ENCODE measurements at regions not wholly inside any gene's neighbourhood (a gene's known extent, or its start where the extent isn't known, plus 50 kb on each side); places are given as distances from the start of the nearest gene placed in this dataset.
"Not testable (repeated sequence)": the region's sequence is repeated elsewhere in the genome, so short reads cannot be mapped to it uniquely, and the experiment has no call there.

GRCh38 chr2:84212611-84213314 is 246.3 kb downstream of the SUCLG1 start:
- DNase-seq: no peak

DNA sequence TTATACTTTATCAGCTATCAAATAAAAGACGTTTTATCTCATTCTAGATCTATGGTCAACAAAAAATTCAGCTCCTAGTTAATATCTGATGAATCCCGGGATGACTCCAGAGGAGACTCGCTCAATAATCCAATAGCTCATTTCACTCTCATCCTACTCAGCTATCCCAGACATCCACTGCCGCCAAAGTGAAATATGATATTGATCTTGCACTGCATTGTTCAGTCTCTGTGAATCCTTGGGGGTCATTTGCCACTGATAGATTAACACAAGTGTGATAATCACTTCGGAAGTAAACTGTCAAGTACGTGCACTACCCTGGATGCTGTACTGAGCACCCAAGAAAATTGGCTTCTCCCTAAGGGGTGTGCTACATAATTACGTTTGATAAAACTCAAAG is 249.1 kb downstream of the SUCLG1 start:
- no peak for DNase-seq

DNA sequence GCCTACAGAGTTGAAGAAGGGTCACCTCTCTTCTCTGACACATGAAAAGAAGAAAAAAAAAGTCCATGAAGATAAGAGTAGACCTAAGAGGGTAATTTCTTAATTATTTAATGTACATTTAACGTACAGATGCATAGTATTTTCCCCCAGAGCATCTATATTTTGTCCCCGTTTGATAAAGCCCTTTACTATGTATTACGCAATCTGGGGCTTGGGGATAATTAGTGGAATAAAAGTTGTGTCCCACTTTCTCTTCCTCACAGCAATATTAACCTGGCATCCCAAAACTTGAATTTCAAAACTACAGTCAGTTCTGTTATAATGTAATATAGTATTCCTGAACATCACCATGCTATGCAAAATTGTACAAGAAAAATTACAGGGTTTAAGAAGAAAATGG is 254.1 kb downstream of the SUCLG1 start:
- no peak for DNase-seq

GRCh38 chr2:84202166-84202565 is 256.9 kb downstream of the SUCLG1 start:
- no peak for DNase-seq

- no peak for DNase-seq
These were observed 257.9 kb downstream of the SUCLG1 start for GRCh38 chr2:84201158-84201557.

GRCh38 chr2:84197901-84198300 is 261.2 kb downstream of the SUCLG1 start:
- DNase-seq: no peak

DNA sequence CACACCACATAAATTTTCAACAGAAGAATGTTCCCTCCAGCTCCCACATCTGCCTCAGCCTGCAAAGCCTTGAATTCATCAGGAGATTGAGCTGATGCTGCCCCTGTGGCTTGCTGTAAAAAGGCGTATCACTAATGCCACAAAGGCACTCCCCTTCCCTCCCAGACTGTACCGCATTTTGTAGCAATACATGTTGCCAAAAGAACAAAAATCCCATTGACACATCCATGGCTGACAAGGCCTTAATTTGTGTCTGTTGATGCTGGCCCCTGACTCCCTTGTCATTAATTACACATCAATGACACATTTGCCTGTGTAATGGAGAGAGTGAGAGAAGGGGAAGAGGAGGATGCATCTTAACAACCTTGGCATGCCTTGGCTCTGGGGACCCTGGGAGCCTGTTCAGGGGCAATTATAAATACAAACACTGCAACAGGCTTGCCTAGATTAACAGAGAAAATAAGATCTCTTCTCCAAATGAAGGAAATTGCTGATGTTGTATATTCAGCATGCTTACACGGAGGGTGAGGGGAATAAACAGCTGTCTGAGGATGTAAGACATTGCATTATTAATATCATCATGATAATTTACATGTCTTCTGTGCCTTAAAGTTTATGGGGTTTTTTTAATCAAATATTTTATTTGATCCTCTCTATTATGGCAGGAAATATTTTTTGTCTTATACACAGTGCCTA is 264.0 kb downstream of the SUCLG1 start:
- DNase-seq: no peak

DNA sequence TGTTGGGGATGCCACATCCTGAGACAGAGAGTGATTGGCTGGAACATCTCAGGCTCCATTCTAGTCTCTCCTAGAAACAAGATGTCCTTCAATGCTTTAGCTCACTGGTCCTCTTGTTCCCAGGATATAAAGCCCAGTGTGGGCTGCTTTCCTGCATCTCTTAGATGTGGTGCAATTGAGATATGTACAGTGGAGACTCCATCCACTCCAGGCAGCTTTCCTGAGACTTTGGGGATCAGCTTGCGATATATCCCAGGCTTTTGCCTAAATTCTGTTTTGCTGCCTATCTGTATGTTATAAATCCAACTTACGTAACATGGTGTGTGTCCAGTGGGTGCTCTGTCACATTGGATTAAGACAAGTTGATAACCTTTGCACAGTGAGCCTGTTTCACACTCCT is 264.9 kb downstream of the SUCLG1 start:
- no peak for DNase-seq

DNA sequence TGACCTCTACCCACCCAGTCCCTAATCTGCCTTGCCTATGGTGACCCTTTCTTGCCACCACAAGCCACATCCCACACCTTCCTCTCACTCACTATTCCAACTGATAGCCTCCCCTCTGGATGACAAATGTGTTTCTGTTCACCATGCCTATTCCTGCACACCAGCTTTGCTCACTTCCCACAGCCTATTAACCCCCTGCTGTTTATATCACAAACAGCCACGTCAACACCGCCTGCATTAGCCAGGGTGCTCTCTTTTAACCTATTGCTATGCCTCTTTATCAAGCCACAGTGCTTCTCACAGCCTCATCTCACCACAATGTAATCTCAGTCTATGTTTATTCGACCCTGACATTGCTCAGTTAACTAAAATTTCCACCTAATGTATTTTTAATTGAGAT is 271.8 kb downstream of the SUCLG1 start:
- DNase-seq: no peak

- no peak for DNase-seq
These were observed 277.2 kb downstream of the SUCLG1 start for GRCh38 chr2:84181927-84182326.

- no peak for DNase-seq
These were observed 281.3 kb downstream of the SUCLG1 start for GRCh38 chr2:84177733-84178132.

DNA sequence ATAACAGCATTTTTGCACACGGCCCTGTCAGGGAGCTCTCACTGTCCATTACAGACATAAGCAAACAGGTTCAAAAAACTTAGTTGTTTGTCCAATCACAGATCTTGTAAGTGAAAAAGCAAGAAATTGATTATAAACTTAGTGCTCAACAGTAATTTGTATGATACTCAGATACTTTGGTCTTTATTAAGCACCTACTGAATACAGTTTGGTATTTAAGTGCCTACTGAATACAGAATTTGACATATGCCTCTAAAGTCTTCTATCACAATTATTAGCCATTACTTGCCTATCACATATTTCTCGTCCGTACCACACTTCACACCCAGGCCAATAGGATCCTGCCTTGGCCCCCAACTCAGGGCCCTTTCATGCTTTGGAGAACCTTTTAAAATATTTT is 283.1 kb downstream of the SUCLG1 start:
- no peak for DNase-seq

GRCh38 chr2:84175340-84175739 is 283.7 kb downstream of the SUCLG1 start:
- DNase-seq: no peak

DNA sequence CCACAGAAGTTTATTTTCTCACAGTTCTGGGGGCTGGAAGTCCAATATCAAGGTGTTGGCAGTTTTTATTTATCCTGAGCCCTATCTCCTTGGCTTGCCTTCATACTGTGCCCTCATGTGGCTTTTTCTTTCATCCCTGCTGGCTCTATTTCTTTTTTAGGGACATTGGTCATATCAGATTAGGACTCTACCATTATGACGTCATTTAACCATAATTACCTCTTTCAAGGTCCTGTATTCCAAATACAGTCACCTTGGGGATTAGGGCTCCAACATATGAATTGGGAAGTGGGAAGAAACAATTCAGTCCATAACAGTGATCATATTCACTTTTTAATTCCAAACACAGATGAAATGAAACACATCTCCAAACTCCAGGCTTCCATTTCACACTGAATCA is 286.0 kb downstream of the SUCLG1 start:
- DNase-seq: no peak

DNA sequence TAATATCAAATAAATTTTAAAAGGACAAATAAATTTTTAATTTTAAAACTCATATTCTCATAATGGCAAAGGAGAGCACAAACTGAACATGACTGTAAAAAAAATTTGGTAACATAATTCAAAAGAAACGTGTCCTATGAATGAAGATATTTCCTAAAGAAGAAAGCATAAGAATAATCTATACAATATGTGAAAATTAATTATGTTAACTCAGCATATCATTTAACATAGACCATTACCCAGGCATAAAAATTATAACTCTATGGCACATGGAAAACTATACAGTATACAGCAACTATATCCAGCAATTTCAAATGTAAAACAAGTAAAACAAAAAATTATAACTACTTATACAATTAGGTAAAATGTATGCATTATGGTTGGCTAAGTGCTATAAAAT is 288.1 kb downstream of the SUCLG1 start:
- DNase-seq: no peak

GRCh38 chr2:84169871-84170270 is 289.2 kb downstream of the SUCLG1 start:
- DNase-seq: no peak

- not testable (repeated sequence) for DNase-seq
These were observed 290.5 kb downstream of the SUCLG1 start for GRCh38 chr2:84168552-84168951.

DNA sequence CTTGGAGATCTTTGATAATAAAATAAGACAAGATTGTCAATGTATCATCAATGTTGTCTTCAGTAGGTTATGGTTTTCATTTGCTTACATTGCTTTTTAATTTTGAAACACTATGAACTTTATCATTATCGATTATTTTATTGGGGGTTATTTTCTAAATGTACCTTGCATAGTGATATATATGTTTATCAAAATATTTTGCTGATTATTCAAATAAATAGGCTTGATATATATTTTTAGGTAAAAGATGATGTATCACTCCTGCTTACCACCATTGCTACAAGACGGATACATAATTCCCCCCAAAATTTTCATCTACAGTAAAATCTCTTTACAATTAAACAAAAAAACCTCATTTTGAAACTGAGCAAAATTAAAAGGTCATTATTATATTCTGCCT is 293.8 kb downstream of the SUCLG1 start:
- DNase-seq: no peak

GRCh38 chr2:84160453-84160852 is 298.6 kb downstream of the SUCLG1 start:
- DNase-seq: no peak

- DNase-seq: no peak
These were observed 300.5 kb downstream of the SUCLG1 start for GRCh38 chr2:84158605-84159004.

- DNase-seq: no peak
These were observed 306.6 kb downstream of the SUCLG1 start for GRCh38 chr2:84152462-84152861.

DNA sequence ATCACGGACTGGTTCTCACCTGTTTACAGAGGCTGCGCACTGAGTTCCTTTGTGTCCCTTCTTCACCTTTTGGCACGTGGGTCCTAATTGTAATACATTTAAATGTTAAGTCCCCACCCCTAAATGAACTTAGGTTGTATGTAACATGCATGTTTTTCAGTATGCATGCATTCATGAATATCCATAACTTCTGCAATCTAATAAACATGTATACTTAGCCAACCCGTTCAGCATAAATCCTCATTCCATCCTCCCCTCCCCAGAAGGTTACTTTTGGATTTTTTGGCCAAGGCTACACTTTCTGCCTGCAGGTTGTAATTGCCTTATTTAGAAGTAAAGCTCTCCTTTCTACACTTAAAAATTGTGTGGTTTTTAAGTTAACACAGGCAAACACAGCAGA is 314.7 kb downstream of the SUCLG1 start:
- DNase-seq: no peak

GRCh38 chr2:84137034-84137433 is 322.0 kb downstream of the SUCLG1 start:
- DNase-seq: no peak

- DNase-seq: no peak
These were observed 326.7 kb downstream of the SUCLG1 start for GRCh38 chr2:84132370-84132769.
